ENCODE measurements at regions not wholly inside any gene's neighbourhood (a gene's known extent, or its start where the extent isn't known, plus 50 kb on each side); places are given as distances from the start of the nearest gene placed in this dataset.

DNA sequence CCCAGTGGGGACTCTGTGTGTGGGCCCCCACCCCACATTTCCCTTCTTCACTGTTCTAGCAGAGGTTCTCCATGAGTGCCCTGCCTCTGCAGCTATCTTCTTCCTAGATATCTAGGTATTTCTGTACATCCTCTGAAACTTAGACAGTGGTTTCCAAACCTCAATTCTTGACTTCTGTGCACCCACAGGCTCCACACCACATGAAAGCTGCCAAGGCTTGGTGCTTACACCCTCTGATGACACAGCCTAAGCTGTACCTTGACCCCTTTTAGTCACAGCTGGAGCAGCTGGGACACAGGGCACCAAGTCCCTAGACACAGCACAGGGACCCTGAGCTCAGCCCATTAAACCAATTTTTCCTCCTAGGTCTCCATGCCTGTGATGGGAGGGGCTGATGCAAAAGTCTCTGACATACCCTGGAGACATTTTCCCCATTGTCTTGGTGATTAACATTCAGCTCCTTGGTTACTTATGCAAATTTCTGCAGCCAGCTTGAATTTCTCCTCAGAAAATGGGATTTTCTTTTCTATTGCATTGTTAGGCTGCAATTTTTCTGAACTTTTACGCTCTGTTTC lies 304.5 kb downstream of the OTOL1 start:
- H3K4me3 ChIP-seq (ENCODE audit: low read depth, low read length): no peak overlapping the region
- TF ChIP-seq, protein P1, sequence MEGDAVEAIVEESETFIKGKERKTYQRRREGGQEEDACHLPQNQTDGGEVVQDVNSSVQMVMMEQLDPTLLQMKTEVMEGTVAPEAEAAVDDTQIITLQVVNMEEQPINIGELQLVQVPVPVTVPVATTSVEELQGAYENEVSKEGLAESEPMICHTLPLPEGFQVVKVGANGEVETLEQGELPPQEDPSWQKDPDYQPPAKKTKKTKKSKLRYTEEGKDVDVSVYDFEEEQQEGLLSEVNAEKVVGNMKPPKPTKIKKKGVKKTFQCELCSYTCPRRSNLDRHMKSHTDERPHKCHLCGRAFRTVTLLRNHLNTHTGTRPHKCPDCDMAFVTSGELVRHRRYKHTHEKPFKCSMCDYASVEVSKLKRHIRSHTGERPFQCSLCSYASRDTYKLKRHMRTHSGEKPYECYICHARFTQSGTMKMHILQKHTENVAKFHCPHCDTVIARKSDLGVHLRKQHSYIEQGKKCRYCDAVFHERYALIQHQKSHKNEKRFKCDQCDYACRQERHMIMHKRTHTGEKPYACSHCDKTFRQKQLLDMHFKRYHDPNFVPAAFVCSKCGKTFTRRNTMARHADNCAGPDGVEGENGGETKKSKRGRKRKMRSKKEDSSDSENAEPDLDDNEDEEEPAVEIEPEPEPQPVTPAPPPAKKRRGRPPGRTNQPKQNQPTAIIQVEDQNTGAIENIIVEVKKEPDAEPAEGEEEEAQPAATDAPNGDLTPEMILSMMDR (IDR thresholded peaks at IDR 0.05; ENCODE audit: control insufficient read depth, extremely low read depth, insufficient read depth): no peak
- DNase-seq (ENCODE audit: low read depth): no peak

GRCh38 chr3:161818106-161818505 lies 321.5 kb downstream of the OTOL1 start:
- TF ChIP-seq, protein P1 (IDR thresholded peaks at IDR 0.05; ENCODE audit: control insufficient read depth, extremely low read depth, insufficient read depth): no peak
- no peak overlapping the region for H3K4me3 ChIP-seq (ENCODE audit: low read depth, low read length)
- no peak for DNase-seq (ENCODE audit: low read depth)

GRCh38 chr3:161821591-161821990 lies 325.0 kb downstream of the OTOL1 start:
- DNase-seq (ENCODE audit: low read depth): no peak
- TF ChIP-seq, protein P1 (IDR thresholded peaks at IDR 0.05; ENCODE audit: control insufficient read depth, extremely low read depth, insufficient read depth): no peak
- no peak overlapping the region for H3K4me3 ChIP-seq (ENCODE audit: low read depth, low read length)

GRCh38 chr3:161822291-161822690 lies 325.7 kb downstream of the OTOL1 start:
- TF ChIP-seq, protein P1 (IDR thresholded peaks at IDR 0.05; ENCODE audit: control insufficient read depth, extremely low read depth, insufficient read depth): no peak
- no peak for DNase-seq (ENCODE audit: low read depth)
- no peak overlapping the region for H3K4me3 ChIP-seq (ENCODE audit: low read depth, low read length)

GRCh38 chr3:161823910-161824309 lies 327.3 kb downstream of the OTOL1 start:
- DNase-seq (ENCODE audit: low read depth): no peak
- no peak overlapping the region for H3K4me3 ChIP-seq (ENCODE audit: low read depth, low read length)
- TF ChIP-seq, protein P1 (IDR thresholded peaks at IDR 0.05; ENCODE audit: control insufficient read depth, extremely low read depth, insufficient read depth): no peak

DNA sequence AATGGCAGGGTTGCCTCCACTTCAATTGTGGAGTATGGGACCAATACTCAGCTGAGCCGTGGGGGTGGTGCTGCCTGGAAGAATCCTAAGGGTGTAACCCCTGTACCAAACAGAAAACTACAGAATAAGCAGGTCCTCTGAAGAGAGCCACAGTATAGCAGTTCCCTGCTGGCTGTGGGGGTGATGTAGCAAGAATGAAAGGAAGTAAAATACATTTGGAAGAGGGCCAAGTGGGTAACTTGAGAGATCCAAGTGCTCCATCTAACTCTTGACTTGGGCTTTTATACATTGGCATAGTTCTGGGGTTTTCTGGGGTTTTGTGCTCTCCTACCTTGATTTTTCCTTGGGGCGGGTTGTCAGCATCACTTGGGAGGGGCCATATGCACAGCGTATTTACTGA lies 341.4 kb downstream of the OTOL1 start:
- H3K4me3 ChIP-seq (ENCODE audit: low read depth, low read length): no peak overlapping the region
- no peak for DNase-seq (ENCODE audit: low read depth)
- TF ChIP-seq, protein P1 (IDR thresholded peaks at IDR 0.05; ENCODE audit: control insufficient read depth, extremely low read depth, insufficient read depth): no peak

DNA sequence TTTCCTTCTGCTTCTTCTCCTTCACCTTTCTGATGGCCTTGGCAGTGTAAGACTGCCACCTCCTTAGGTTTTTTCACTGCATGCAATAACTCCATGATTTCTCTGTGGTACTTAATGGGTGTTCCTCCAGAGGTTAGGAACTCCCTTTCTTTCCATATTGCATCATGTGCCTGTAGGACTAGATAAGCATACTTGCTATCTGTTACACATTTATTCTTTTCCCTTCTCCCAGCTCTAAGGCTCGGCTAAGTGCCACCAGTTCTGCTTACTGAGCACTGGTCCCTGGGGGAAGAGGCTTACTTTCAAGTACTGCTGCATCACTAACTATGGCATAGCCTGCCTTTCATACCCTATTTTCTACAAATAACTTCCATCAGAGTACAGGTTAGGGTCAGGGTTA lies 351.8 kb downstream of the OTOL1 start:
- DNase-seq (ENCODE audit: low read depth): no peak
- TF ChIP-seq, protein P1 (IDR thresholded peaks at IDR 0.05; ENCODE audit: control insufficient read depth, extremely low read depth, insufficient read depth): no peak
- H3K4me3 ChIP-seq (ENCODE audit: low read depth, low read length): no peak overlapping the region

Measured in LNCaP clone FGC (cell line).